Occipital lobe (tissue), 1 donor: ENCODE measurements at regions not wholly inside any gene's neighbourhood (a gene's known extent, or its start where the extent isn't known, plus 50 kb on each side); places are given as distances from the start of the nearest gene placed in this dataset.

Source experiments
- DNase-seq: peaks from one replicate; lab custom pipeline; 2025; lab: John Stamatoyannopoulos, UW

DNA sequence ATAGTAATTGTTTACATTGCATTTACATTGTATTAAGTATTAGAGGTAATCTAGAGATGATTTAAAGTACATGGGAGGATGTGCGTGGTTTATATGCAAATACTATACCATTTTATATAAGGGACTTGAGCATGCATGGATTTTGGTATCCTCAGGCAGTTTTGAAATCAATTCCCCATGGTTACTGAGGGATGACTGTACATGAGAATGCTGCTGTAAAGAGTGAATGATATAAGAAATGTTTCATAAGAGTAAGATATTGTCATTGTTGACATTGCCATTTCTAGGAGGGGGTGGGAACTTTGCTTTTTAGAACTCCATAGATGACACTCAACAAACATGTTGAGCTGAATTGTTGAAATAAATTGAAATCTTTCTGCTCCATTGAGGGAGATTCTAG is 185.0 kb downstream of the SEMA6A start:
- DNase-seq = no peak

- no peak for DNase-seq
These were observed 185.9 kb downstream of the SEMA6A start for GRCh38 chr5:116388564-116389258.

DNA sequence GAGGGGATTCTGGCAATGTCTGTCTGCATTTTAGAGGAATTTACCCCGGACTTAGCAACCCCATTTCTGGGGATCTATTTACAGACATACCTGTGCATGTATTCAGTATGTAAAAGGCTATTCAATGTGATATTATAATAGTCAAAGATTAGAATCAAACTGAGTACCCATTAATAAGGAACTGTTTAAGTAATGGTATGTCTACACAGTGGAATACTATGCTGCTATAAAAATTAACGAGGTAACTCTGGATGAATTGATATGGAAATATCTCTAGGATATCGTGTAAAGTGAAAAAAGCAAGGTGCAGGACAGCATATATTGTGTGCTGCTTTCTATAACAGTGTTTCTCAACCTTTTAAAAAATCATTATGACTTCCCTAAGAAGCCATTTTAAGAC is 186.9 kb downstream of the SEMA6A start:
- DNase-seq = no peak

GRCh38 chr5:116386633-116387032 is 188.0 kb downstream of the SEMA6A start:
- DNase-seq = no peak

DNA sequence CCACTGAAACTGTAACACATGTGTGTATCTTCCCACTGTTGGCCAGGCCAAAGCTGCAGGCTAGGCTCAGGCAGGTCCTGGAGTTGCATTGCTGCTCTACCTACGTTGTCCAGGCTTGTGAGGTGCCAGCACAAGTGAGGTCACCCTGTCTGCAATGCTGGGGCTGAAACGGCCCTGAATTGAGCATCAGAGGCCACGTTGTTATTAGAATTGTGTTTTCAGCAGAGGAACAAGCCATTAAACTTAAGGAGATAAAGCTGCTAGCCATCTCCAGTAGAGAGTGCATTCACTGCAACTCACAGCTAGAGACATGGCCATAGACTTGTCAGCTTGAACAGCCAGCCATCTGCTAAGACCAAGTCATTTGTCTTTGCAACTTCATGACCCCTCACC is 191.8 kb downstream of the SEMA6A start:
- DNase-seq = no peak

GRCh38 chr5:116382032-116382873 is 192.4 kb downstream of the SEMA6A start:
- no peak for DNase-seq

DNA sequence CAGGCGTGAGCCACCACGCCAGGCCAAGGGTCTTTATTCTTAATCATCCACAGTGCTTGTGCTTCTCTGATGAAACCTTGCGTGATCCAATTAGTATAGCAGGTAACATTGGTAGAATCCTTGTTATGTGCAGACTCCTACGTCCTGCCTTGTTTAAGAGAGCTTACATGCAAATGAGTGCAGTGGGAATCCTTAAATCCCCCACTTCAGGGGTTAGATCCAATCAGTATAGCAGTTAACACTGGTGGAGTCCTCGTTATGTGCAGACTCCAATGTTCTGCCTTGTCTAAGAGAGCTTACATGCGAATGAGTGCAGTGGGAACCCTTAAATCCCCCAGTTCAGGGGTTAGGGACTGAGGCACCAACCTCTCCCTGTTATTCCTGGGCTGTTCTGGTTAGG is 193.4 kb downstream of the SEMA6A start:
- DNase-seq = no peak

- no peak for DNase-seq
These were observed 194.0 kb downstream of the SEMA6A start for GRCh38 chr5:116380621-116381020.

DNA sequence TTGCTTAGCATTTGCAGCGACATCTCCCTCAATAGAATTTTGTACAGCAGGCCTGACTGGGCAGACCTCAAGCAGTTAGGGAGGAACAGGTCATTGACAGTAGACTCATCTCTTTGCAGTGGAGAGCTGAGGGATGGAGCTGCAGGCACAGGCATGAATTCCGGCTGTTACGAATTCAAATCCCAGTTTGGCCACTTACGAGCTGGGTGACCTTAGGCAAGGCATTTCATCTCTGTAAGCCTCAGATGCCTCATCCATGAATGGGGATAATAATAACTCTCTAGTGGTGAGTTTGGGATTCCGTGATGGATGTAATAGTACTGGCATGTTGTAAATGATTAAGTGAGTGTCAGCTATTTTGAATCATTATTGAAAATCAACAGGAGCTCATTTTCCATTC is 195.3 kb downstream of the SEMA6A start:
- no peak for DNase-seq

GRCh38 chr5:116378777-116379121 is 195.9 kb downstream of the SEMA6A start:
- no peak for DNase-seq

DNA sequence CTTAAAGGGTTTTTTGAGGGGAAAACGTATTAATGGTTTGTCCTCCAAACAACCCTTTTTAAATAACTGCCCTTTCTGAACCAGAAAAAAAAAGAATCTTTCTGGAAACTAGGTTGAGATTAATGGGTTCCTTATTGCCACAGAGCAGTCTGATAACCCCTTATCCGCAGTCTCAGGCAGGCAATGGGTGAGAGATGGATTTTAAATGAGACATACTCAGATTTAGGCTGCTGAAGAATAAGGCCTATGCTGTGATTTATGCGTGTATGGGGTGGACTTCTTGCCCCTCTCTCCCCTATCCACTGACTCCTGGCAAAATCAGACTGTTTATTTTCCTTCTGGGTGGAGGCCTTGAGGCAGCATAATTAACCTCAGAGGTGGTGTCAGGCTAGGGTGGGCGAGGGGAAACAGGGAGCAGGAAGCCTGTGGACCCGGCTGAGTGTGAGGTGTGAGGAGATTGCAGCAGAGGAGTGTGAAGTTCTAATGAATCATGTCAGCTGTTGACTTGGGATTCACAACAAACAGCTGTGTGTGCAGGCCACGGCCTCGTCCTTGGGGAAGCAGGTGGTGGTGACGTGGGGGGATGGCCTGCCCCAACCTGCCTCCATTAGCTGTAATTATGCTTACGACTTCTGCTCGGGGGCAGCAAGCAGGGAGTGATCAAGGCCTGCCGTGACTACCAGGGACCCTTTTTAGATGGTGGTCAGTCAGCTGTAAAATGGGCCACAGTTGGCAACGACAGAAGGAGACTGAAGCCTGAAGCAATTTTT is 196.4 kb downstream of the SEMA6A start:
- no peak for DNase-seq

- no peak for DNase-seq
These were observed 197.2 kb downstream of the SEMA6A start for GRCh38 chr5:116377276-116378006.

GRCh38 chr5:116375926-116376325 is 198.7 kb downstream of the SEMA6A start:
- DNase-seq = no peak

DNA sequence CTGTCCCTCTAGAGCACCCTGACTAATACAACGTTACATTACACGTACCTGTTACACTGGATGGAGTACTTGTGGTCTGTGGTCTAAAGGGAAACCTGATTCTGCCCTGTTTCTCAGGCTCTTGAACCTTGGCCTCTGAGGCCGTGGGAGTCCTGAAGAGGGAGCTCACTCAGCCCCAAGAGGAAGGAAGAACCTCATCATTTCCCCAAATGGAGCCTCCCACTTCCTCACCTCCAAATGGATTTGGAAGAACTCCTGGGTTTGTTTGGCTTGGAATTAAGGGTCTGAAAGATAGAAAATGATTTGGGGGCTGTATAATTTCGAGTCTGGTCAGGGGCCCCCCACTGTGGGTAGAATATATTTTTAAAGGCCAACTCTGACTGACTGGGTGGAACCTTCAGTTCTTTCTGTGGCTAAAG is 200.2 kb downstream of the SEMA6A start:
- no peak for DNase-seq

- no peak for DNase-seq
These were observed 201.6 kb downstream of the SEMA6A start for GRCh38 chr5:116372931-116373597.

DNA sequence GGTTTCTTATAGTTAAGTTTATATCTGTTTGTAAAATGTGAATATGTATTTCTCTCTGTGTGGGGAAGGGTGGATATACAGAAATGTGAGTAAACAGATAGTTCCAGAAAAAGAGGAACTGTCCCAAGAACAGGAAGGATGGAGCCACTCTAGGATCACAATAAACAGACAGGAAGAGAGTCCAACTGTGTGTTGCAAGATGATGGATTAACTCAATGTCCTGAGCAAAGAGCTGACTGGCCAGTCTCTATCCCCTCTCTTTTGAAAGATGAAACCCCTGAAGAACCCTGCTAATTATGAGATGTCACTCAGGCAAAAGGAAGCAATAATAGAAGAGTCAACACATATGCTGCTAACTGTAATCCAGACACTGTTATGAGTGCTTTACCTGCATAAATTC is 202.7 kb downstream of the SEMA6A start:
- no peak for DNase-seq

GRCh38 chr5:116371431-116371830 is 203.2 kb downstream of the SEMA6A start:
- DNase-seq = no peak

- DNase-seq = no peak
These were observed 203.7 kb downstream of the SEMA6A start for GRCh38 chr5:116370886-116371285.

- no peak for DNase-seq
These were observed 204.5 kb downstream of the SEMA6A start for GRCh38 chr5:116370149-116370548.

DNA sequence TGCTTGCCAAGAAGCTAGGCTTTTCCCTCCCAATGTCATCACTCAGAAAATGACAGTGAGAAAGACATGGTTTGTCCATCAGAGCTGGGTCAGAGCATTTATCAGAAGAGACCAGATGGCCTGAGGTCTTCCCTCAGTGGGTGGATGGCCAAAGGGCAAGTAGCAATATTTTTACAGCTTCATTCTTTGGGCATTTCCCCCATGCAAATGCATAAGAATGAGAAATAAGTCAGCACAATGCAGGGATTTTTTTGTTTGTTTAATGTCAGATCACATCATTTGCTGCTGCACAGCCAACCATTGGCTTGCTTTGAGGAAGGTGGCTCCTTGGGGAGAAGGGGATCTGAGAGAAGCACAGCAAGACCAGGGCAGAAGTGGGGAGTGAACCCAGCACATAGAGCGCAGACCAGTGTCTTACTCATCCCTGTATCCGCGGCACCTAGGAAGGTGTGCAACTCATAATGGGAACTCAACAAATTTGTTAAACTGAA is 209.6 kb downstream of the SEMA6A start:
- DNase-seq = no peak

GRCh38 chr5:116363780-116364179 is 210.8 kb downstream of the SEMA6A start:
- no peak for DNase-seq
